ENCODE measurements at regions not wholly inside any gene's neighbourhood (a gene's known extent, or its start where the extent isn't known, plus 50 kb on each side); places are given as distances from the start of the nearest gene placed in this dataset.

DNA sequence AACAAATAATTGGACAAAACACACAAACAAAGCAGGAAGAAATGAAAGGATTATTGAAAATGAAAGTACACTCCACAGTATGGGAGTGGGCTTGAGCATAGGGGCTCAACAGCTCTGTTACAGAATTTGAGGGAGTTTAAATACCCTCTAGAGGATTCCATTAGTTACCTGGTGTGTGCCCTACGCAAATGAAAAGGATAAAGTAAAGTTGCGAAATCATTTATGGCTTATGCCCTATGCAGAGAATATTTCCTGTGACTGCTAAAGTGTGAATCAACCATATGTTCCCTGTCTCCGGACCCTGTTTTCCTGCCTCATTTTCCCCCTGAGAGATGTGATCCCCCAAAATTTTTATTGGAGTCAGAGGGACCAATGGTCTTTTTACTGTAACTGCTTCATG is 634.6 kb upstream of the CNTNAP2 start:
- Histone ChIP-seq H3K9ac (ENCODE audit: insufficient read depth, low read length, poor library complexity, severe bottlenecking) (no peak overlapping the region), H3K4me3 (replicated peaks in 1 of 3; ENCODE audit: low read depth in 2 of 3, low read length in 3 of 3) (no peak overlapping the region), H3K27ac (ENCODE audit: low read depth in 1 of 2, low read length in 2 of 2) (no peak overlapping the region), H3K4me2 (replicated peaks; ENCODE audit: extremely low read depth, low read length, poor library complexity, severe bottlenecking) (no peak overlapping the region), H3K36me3 (replicated peaks in 1 of 2; ENCODE audit: control insufficient read depth in 1 of 2, insufficient read depth in 2 of 2, low read length in 2 of 2) (no peaks in the 10 kb centered on the region), H3K27me3 (ENCODE audit: control insufficient read depth in 2 of 2, insufficient read depth in 2 of 2, low read length in 2 of 2) (no peaks in the 10 kb centered on the region), H3K79me2 (ENCODE audit: insufficient read depth, low read length) (no peaks in the 10 kb centered on the region), H2AFZ (ENCODE audit: insufficient read depth, low read depth, low read length, poor library complexity, severe bottlenecking) (no peak overlapping the region), H3K9me3 (replicated peaks in 1 of 2; ENCODE audit: control insufficient read depth in 1 of 2, insufficient read depth in 1 of 2, low read length in 2 of 2) (peaks cover 5 to 20% of the 10 kb centered on the region in 2 donors), H3K4me1 (ENCODE audit: control insufficient read depth in 1 of 2, insufficient read depth in 2 of 2, low read length in 2 of 2) (no peaks in the 10 kb centered on the region), H4K20me1 (ENCODE audit: insufficient read depth, low read length) (no peaks in the 10 kb centered on the region)
- TF ChIP-seq, protein P1, sequence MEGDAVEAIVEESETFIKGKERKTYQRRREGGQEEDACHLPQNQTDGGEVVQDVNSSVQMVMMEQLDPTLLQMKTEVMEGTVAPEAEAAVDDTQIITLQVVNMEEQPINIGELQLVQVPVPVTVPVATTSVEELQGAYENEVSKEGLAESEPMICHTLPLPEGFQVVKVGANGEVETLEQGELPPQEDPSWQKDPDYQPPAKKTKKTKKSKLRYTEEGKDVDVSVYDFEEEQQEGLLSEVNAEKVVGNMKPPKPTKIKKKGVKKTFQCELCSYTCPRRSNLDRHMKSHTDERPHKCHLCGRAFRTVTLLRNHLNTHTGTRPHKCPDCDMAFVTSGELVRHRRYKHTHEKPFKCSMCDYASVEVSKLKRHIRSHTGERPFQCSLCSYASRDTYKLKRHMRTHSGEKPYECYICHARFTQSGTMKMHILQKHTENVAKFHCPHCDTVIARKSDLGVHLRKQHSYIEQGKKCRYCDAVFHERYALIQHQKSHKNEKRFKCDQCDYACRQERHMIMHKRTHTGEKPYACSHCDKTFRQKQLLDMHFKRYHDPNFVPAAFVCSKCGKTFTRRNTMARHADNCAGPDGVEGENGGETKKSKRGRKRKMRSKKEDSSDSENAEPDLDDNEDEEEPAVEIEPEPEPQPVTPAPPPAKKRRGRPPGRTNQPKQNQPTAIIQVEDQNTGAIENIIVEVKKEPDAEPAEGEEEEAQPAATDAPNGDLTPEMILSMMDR (IDR thresholded peaks at IDR 0.05): no peak
- DNase-seq: no peak
- H3K4me1 Mint-ChIP-seq: no peaks in the 10 kb centered on the region
- H3K27me3 Mint-ChIP-seq (ENCODE audit: low read depth in 3 of 3): no peaks in the 10 kb centered on the region
- intact Hi-C loops (cut with micrococcal nuclease): no loop called here
- H3K36me3 Mint-ChIP-seq: no peaks in the 10 kb centered on the region
- H3K9me3 Mint-ChIP-seq: peaks cover 0 to 10% (median 3%) of the 10 kb centered on the region in 7 donors
- 81% methylated on average over 3 of the region's 3 CpGs for WGBS (ENCODE audit: insufficient coverage)
- H3K4me3 Mint-ChIP-seq: no peak overlapping the region
- H3K27ac Mint-ChIP-seq: no peak overlapping the region

DNA sequence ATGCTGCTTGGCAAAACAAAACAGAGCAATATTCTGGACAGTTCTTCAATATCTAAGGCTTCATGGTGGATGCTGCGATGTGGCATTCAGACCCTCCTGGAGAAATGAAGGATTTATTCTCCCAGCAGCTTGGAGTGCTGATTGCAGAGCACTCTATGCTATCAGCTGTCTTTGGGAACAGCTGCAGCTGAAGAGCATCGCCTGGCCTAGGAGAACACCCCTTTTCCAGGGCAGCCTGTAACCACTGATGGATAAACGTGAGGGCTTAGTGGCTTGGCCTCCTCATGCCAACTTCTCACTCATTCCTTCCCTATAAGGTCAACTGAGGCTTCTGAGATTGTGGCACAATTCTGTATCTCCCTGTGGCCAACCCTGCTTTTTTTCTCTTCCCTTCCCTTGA is 638.1 kb upstream of the CNTNAP2 start:
- no peaks in the 10 kb centered on the region for H3K27me3 ChIP-seq (ENCODE audit: control insufficient read depth in 2 of 2, insufficient read depth in 2 of 2, low read length in 2 of 2)
- no peak overlapping the region for H3K27ac ChIP-seq (ENCODE audit: low read depth in 1 of 2, low read length in 2 of 2)
- no peak for DNase-seq
- H3K27ac Mint-ChIP-seq: no peak overlapping the region
- no peaks in the 10 kb centered on the region for H3K36me3 ChIP-seq (replicated peaks in 1 of 2; ENCODE audit: control insufficient read depth in 1 of 2, insufficient read depth in 2 of 2, low read length in 2 of 2)
- H3K36me3 Mint-ChIP-seq: no peaks in the 10 kb centered on the region
- no peak overlapping the region for H2AFZ ChIP-seq (ENCODE audit: insufficient read depth, low read depth, low read length, poor library complexity, severe bottlenecking)
- H3K79me2 ChIP-seq (ENCODE audit: insufficient read depth, low read length): no peaks in the 10 kb centered on the region
- H3K27me3 Mint-ChIP-seq (ENCODE audit: low read depth in 3 of 3): no peaks in the 10 kb centered on the region
- no peak overlapping the region for H3K9ac ChIP-seq (ENCODE audit: insufficient read depth, low read length, poor library complexity, severe bottlenecking)
- H3K4me3 Mint-ChIP-seq: no peak overlapping the region
- 93% methylated on average over 3 of the region's 3 CpGs for WGBS (ENCODE audit: insufficient coverage)
- peaks cover 0 to 13% (median 3%) of the 10 kb centered on the region in 7 donors for H3K9me3 Mint-ChIP-seq
- H3K9me3 ChIP-seq (replicated peaks in 1 of 2; ENCODE audit: control insufficient read depth in 1 of 2, insufficient read depth in 1 of 2, low read length in 2 of 2): peaks cover 5 to 23% of the 10 kb centered on the region in 2 donors
- no peaks in the 10 kb centered on the region for H4K20me1 ChIP-seq (ENCODE audit: insufficient read depth, low read length)
- H3K4me1 ChIP-seq (ENCODE audit: control insufficient read depth in 1 of 2, insufficient read depth in 2 of 2, low read length in 2 of 2): no peaks in the 10 kb centered on the region
- TF ChIP-seq, protein P1 (IDR thresholded peaks at IDR 0.05): no peak
- no peak overlapping the region for H3K4me3 ChIP-seq (replicated peaks in 1 of 3; ENCODE audit: low read depth in 2 of 3, low read length in 3 of 3)
- no peak overlapping the region for H3K4me2 ChIP-seq (replicated peaks; ENCODE audit: extremely low read depth, low read length, poor library complexity, severe bottlenecking)
- intact Hi-C loops (cut with micrococcal nuclease): no loop called here
- no peaks in the 10 kb centered on the region for H3K4me1 Mint-ChIP-seq
